Smooth muscle cell (in vitro differentiated cells): ENCODE measurements at regions not wholly inside any gene's neighbourhood (a gene's known extent, or its start where the extent isn't known, plus 50 kb on each side); places are given as distances from the start of the nearest gene placed in this dataset.

Source experiments
- DNase-seq: peaks from one replicate; lab custom pipeline; 2025; ENCODE audit not compliant: unreplicated experiment; lab: John Stamatoyannopoulos, UW
- H2AFZ ChIP-seq: fragments of 200-600 bp; sonication (generic); 2 replicates; pipeline ENCODE4 v1.6.0; 2016; ENCODE audit warnings: antibody characterized with exemption, low read depth, mild to moderate bottlenecking
- H3F3A ChIP-seq: fragments of 200-600 bp; sonication (generic); 2 replicates; pipeline ENCODE4 v1.6.0; 2017; ENCODE audit warnings: antibody characterized with exemption, low read depth
- H3K27ac ChIP-seq: fragments of 200-600 bp; sonication (generic); 2 replicates; pipeline ENCODE4 v1.5.1; 2016; ENCODE audit warnings: low read depth, mild to moderate bottlenecking
- H3K27me3 ChIP-seq: fragments of 200-600 bp; sonication (generic); 2 replicates; pipeline ENCODE4 v1.6.1; 2016; ENCODE audit warnings: low read depth, mild to moderate bottlenecking
- H3K36me3 ChIP-seq: fragments of 200-600 bp; sonication (generic); 2 replicates; pipeline ENCODE4 v1.5.1; 2016; ENCODE audit warnings: low read depth
- H3K4me1 ChIP-seq: fragments of 200-600 bp; sonication (generic); 2 replicates; pipeline ENCODE4 v1.5.1; 2016; ENCODE audit warnings: low read depth
- H3K4me2 ChIP-seq: fragments of 200-600 bp; sonication (generic); 2 replicates; pipeline ENCODE4 v1.6.0; 2016; ENCODE audit warnings: mild to moderate bottlenecking
- H3K4me3 ChIP-seq: fragments of 200-600 bp; sonication (generic); 2 replicates; pipeline ENCODE4 v1.5.1; 2016; ENCODE audit warnings: mild to moderate bottlenecking
- H3K79me2 ChIP-seq: fragments of 200-600 bp; sonication (generic); 2 replicates; pipeline ENCODE4 v1.6.0; 2016; ENCODE audit warnings: low read depth, mild to moderate bottlenecking
- H3K9ac ChIP-seq: fragments of 200-600 bp; sonication (generic); 2 replicates; pipeline ENCODE4 v1.6.0; 2016; ENCODE audit warnings: low read depth
- H3K9me3 ChIP-seq: fragments of 200-600 bp; sonication (generic); replicated peaks from 2 replicates; pipeline ENCODE4 v1.5.1; 2016; ENCODE audit warnings: low read depth
- H4K20me1 ChIP-seq: fragments of 200-600 bp; sonication (generic); 2 replicates; pipeline ENCODE4 v1.6.0; 2016; ENCODE audit warnings: low read depth
- whole genome bisulfite sequencing: methylation state at CpG from one replicate; pipeline ENCODE4 v1.1.7; 2016; ENCODE audit warnings: low lambda C conversion rate; 5-methylcytosine and 5-hydroxymethylcytosine counted together
- TF ChIP-seq, protein P1 (sequence below): fragments of 200-600 bp; sonication (generic); IDR thresholded peaks from 2 replicates; pipeline ENCODE4 v1.5.1; 2017; ENCODE audit warnings: borderline replicate concordance, mild to moderate bottlenecking, antibody characterized with exemption; ENCODE audit not compliant: insufficient read depth, poor library complexity, severe bottlenecking

GRCh38 chr2:117514371-117514770, 300.1 kb upstream of the DDX18 start:
- 76% methylated on average over 1 of the region's 1 CpG for WGBS
- no peak overlapping the region for H2AFZ ChIP-seq
- no peak overlapping the region for H3K4me2 ChIP-seq
- no peaks in the 10 kb centered on the region for H3K36me3 ChIP-seq
- no peaks in the 10 kb centered on the region for H4K20me1 ChIP-seq
- H3K79me2 ChIP-seq: no peaks in the 10 kb centered on the region
- H3K4me3 ChIP-seq: no peak overlapping the region
- TF ChIP-seq, protein P1, sequence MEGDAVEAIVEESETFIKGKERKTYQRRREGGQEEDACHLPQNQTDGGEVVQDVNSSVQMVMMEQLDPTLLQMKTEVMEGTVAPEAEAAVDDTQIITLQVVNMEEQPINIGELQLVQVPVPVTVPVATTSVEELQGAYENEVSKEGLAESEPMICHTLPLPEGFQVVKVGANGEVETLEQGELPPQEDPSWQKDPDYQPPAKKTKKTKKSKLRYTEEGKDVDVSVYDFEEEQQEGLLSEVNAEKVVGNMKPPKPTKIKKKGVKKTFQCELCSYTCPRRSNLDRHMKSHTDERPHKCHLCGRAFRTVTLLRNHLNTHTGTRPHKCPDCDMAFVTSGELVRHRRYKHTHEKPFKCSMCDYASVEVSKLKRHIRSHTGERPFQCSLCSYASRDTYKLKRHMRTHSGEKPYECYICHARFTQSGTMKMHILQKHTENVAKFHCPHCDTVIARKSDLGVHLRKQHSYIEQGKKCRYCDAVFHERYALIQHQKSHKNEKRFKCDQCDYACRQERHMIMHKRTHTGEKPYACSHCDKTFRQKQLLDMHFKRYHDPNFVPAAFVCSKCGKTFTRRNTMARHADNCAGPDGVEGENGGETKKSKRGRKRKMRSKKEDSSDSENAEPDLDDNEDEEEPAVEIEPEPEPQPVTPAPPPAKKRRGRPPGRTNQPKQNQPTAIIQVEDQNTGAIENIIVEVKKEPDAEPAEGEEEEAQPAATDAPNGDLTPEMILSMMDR: no peak
- DNase-seq: no peak
- H3K27ac ChIP-seq: no peak overlapping the region
- H3K4me1 ChIP-seq: no peaks in the 10 kb centered on the region
- no peaks in the 10 kb centered on the region for H3F3A ChIP-seq
- H3K27me3 ChIP-seq: no peaks in the 10 kb centered on the region
- H3K9me3 ChIP-seq: no peaks in the 10 kb centered on the region
- no peak overlapping the region for H3K9ac ChIP-seq

- no peak for DNase-seq
- H3K27ac ChIP-seq: no peak overlapping the region
- no peaks in the 10 kb centered on the region for H3K79me2 ChIP-seq
Observed at GRCh38 chr2:117519238-117519637, 295.3 kb upstream of the DDX18 start.

GRCh38 chr2:117519721-117520120, 294.8 kb upstream of the DDX18 start:
- Histone ChIP-seq H3F3A (no peaks in the 10 kb centered on the region), H3K27ac (no peak overlapping the region), H4K20me1 (no peaks in the 10 kb centered on the region), H3K36me3 (no peaks in the 10 kb centered on the region), H3K27me3 (no peaks in the 10 kb centered on the region), H2AFZ (no peak overlapping the region), H3K9me3 (no peaks in the 10 kb centered on the region), H3K9ac (no peak overlapping the region), H3K4me2 (no peak overlapping the region), H3K4me3 (no peak overlapping the region), H3K4me1 (no peaks in the 10 kb centered on the region), H3K79me2 (no peaks in the 10 kb centered on the region)
- DNase-seq: no peak
- TF ChIP-seq, protein P1: no peak

More at GRCh38 chr2:117519238-117519637, 295.3 kb upstream of the DDX18 start:
- Histone ChIP-seq H2AFZ (no peak overlapping the region), H3K36me3 (no peaks in the 10 kb centered on the region), H3K4me2 (no peak overlapping the region), H3K9ac (no peak overlapping the region), H3K4me1 (no peaks in the 10 kb centered on the region), H3K27me3 (no peaks in the 10 kb centered on the region), H3K4me3 (no peak overlapping the region), H3K9me3 (no peaks in the 10 kb centered on the region), H3F3A (no peaks in the 10 kb centered on the region), H4K20me1 (no peaks in the 10 kb centered on the region)
- WGBS: 63% methylated on average over 1 of the region's 1 CpG
- TF ChIP-seq, protein P1: no peak

DNA sequence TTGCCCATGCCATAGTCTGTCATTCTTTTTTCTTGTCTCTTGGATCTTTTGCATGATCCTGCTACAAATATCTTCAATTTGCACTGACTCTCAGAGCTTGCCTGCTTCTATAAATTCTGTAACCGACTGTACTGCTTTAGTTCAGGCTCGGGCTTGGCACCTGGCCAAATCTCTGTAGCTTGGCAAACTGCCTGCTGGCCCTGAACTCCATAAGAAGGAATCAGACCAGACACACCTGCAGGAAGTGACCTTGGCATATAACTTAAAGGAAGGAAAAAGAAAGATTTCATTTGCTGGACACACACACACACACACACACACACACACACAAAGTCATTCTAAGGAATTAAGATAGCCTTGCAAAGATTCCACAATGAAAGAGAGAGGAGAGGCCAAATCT, 291.2 kb upstream of the DDX18 start:
- Histone ChIP-seq H3K9me3 (no peaks in the 10 kb centered on the region), H2AFZ (no peak overlapping the region), H3K36me3 (no peaks in the 10 kb centered on the region), H3K27ac (no peak overlapping the region), H3K79me2 (no peaks in the 10 kb centered on the region), H4K20me1 (no peaks in the 10 kb centered on the region), H3F3A (no peaks in the 10 kb centered on the region), H3K9ac (no peak overlapping the region), H3K4me1 (no peaks in the 10 kb centered on the region), H3K27me3 (no peaks in the 10 kb centered on the region), H3K4me3 (no peak overlapping the region), H3K4me2 (no peak overlapping the region)
- DNase-seq: no peak
- 58% methylated on average over 2 of the region's 2 CpGs for whole genome bisulfite sequencing
- TF ChIP-seq, protein P1: no peak
